ENCODE measurements at regions not wholly inside any gene's neighbourhood (a gene's known extent, or its start where the extent isn't known, plus 50 kb on each side); places are given as distances from the start of the nearest gene placed in this dataset.
"Not testable (repeated sequence)": the region's sequence is repeated elsewhere in the genome, so short reads cannot be mapped to it uniquely, and the experiment has no call there.

DNA sequence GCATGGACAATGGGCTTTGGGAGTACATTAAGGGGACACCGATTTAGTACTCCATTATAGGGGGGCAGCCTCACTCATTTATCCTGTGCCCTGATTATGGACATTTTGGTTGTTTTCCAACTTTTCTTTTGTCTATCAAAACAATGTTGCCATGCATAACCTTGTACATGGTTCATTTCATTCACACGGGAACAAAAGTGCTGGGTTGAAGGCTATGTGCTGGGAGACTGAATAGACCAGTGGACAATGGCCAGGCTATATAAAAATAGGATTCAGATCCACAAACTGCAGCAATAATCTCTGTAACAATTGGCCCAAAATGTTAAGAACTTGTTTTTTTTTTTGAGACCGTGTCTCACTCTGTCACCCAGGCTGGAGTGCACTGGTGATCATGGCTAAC lies 100.7 kb upstream of the GMDS start:
- no peak for DNase-seq (ENCODE audit: low read depth)
- no peak overlapping the region for H3K4me3 ChIP-seq (ENCODE audit: low read length)
- TF ChIP-seq, protein P1, sequence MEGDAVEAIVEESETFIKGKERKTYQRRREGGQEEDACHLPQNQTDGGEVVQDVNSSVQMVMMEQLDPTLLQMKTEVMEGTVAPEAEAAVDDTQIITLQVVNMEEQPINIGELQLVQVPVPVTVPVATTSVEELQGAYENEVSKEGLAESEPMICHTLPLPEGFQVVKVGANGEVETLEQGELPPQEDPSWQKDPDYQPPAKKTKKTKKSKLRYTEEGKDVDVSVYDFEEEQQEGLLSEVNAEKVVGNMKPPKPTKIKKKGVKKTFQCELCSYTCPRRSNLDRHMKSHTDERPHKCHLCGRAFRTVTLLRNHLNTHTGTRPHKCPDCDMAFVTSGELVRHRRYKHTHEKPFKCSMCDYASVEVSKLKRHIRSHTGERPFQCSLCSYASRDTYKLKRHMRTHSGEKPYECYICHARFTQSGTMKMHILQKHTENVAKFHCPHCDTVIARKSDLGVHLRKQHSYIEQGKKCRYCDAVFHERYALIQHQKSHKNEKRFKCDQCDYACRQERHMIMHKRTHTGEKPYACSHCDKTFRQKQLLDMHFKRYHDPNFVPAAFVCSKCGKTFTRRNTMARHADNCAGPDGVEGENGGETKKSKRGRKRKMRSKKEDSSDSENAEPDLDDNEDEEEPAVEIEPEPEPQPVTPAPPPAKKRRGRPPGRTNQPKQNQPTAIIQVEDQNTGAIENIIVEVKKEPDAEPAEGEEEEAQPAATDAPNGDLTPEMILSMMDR (IDR thresholded peaks at IDR 0.05; ENCODE audit: insufficient read depth, low read depth, low read length, missing control alignments) = no peak

DNA sequence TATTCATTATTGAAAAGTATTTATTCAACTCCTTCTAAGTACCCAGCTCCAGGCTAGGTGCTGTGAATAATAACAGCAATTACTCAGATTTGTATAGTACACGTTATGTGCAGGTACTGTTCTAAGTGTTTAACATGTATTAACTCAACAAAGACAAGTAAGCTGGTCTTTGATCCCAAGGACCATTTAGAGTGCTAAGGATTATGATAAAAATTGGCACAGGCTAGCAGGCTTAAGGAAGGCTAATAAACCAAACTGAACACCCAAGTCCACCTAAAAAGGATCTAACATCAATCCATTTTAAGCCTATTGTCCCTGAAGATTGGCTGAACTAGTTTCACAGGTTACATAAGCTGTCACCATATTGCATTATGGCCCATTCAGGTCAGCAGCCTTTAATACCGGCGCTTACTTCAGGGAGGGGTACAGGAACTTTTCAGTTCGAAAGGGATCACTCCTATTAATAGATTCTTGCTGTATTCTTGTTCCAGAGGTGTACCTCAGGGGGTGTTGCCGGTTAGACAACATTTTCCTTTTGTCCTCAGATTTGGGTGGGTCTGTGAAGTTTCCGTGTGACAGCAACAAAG lies 99.0 kb upstream of the GMDS start:
- TF ChIP-seq, protein P1 (IDR thresholded peaks at IDR 0.05; ENCODE audit: insufficient read depth, low read depth, low read length, missing control alignments) = no peak
- H3K4me3 ChIP-seq (ENCODE audit: low read length) = no peak overlapping the region
- DNase-seq (ENCODE audit: low read depth) = peak; percentile 18

DNA sequence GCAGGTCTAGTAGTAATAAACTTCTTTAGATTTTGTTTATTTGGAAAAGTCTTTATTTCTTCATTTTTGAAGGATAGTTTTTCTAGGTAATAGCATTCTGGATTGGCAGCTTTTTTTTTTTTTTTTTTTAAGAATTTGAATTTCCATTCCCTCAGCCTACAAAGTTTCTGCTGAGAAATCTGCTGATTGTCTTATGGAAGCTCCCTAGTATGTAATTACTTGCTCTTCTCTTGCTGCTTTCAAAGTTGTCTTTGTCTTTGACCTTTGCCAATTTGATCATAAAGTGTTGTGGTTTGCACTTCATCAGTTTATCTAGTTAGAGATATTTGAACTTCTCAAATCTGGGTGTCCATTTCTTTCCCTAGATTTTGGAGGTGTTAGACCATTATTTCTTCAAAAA lies 82.2 kb upstream of the GMDS start:
- no peak for DNase-seq (ENCODE audit: low read depth)
- H3K4me3 ChIP-seq (ENCODE audit: low read length) = no peak overlapping the region
- TF ChIP-seq, protein P1 (IDR thresholded peaks at IDR 0.05; ENCODE audit: insufficient read depth, low read depth, low read length, missing control alignments) = no peak

DNA sequence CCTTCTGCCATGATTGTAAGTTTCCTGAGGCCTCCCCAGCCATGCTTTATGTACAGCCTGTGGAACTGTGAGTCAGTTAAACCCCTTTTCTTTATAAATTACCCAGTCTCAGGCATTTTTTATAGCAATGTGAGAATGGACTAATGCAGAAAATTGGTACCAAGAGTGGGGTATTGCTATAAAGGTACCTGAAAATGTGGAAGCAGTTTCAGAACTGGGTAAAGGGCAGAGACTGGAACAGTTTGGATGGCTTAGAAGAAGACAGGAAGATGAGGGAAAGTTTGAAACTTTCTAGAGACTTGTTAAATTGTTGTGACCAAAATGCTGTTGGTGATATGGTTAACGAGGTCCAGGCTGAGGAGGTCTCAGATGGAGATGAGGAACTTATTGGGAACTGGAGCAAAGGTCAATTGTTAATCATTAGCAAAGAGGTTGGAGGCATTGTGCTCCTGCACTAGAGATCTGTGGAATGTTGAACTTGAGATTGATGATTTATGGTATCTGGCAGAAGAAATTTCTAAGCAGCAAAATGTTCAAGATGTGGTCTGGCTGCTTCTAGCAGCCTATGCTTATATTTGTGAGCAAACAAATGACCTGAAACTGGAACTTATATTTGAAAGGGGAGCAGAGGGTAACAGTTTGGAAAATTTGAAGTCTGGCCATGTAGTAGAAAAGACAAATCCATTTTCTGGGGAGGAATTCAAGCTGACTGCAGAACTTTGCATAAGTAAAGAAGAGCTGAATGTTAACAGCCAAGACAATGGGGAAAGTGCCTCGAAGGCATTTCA lies 79.0 kb upstream of the GMDS start:
- TF ChIP-seq, protein P1 (IDR thresholded peaks at IDR 0.05; ENCODE audit: insufficient read depth, low read depth, low read length, missing control alignments) = no peak
- no peak for DNase-seq (ENCODE audit: low read depth)

DNA sequence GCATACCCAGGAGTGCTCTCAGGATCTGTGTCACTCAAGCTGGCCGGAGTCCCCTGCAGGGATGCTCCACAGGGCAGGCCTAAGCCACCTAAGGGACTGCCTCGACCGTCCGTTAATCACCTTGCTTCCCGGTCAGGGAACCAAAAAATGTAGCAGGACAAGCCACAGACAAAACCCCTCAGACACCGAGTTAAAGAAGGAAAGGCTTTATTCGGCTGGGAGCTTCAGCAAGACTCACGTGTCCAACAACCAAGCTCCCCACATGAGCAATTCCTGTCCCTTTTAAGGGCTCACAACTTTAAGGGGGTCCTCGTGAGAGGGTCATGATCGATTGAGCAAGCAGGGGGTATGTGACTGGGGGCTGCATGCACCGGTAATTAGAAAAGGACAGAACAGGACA lies 72.1 kb upstream of the GMDS start:
- H3K4me3 ChIP-seq (ENCODE audit: low read length) = not testable (repeated sequence)

More for the DNA sequence above, 79.0 kb upstream of the GMDS start:
- H3K4me3 ChIP-seq (ENCODE audit: low read length) = no peak overlapping the region

DNA sequence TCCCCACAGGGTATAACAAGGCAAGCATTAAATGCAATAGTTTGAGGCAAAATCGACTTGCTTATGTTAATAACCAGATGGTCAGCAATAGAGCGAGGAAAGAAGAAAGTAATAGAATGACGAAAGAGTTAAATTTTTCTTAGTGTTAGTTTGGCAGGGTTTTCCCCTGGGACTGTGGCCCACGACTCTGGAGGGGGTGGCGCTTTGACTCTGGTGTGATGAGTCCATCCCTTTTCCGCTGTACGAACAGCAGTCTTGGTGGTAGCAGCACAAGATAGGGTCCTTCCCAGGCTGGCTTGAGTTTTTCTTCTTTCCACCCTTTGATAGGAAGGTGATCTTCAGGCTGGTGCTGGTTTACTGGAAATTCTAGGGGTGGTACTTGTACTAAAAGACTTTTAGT lies 69.2 kb upstream of the GMDS start:
- DNase-seq (ENCODE audit: low read depth) = no peak
- H3K4me3 ChIP-seq (ENCODE audit: low read length) = no peak overlapping the region
- TF ChIP-seq, protein P1 (IDR thresholded peaks at IDR 0.05; ENCODE audit: insufficient read depth, low read depth, low read length, missing control alignments) = no peak

More for the DNA sequence above, 72.1 kb upstream of the GMDS start:
- DNase-seq (ENCODE audit: low read depth) = not testable (repeated sequence)

DNA sequence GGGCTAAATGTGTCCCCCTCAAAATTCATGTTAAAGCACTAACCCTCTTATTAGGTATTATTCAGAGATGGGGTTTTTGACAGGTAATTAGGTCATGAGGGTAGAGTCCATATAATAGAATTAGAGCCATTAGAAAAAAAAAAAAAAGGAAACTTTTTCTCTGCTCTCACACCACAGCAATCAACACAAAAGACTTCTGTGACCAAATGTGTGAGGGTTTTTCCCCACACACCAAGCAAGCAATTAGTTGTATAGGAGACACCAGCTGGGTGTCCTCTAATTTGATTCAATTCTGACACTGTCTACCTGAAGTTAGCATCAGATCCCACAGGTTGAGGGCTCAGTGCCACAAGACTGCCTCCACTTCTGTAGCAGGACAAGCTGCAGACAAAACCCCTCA lies 64.6 kb upstream of the GMDS start:
- TF ChIP-seq, protein P1 (IDR thresholded peaks at IDR 0.05; ENCODE audit: insufficient read depth, low read depth, low read length, missing control alignments) = no peak
- no peak for DNase-seq (ENCODE audit: low read depth)
- no peak overlapping the region for H3K4me3 ChIP-seq (ENCODE audit: low read length)

All from epithelial cell of esophagus (primary cell).